CD4-positive, alpha-beta T cell treated with Interleukin-4 for 1 hour (primary cell): ENCODE measurements at regions not wholly inside any gene's neighbourhood (a gene's known extent, or its start where the extent isn't known, plus 50 kb on each side); places are given as distances from the start of the nearest gene placed in this dataset.

Experiments used
- DNase-seq, 2 donors: peaks; one replicate each; pipeline ENCODE4 v3.0.0-alpha.2; 2020 to 2022

DNA sequence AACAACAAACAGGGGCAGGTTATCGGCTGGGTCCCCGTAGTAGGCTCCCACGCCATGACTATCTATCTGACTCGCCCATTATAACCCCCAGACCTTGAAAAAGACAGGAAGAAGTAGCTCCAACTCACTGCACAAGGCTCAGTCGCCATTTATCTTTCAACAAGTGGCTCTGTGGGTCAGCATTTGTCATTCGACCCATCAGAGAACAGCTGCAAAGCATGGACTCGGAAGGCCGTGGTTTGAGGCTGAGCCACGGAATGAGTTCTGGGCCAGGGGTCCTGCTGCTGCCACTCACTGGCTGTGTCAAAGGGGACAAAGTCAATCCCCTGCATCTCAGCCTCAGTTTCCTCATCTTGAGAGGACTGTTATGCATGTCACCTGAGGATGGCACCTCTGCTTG is 131.0 kb downstream of the DMRTA2 start:
- DNase-seq: no peak

DNA sequence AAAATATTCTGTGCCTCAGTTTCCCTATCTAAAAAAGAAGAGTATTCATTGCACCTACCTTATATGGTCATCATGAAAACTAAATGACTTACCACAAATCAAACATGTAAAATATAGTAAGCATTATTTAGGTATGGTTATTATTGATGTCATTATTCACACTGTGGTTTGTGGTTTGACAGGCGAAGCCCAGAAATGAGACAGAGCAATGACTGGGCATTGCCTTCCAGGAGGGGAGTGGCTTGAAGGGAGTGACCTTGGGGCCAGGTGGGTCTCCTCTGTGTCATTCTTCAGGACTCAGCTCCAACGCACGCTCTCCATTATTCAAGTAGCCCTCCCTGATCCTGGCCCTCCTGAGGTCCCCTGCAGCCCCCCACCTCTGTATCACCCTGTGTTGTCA is 133.7 kb downstream of the DMRTA2 start:
- DNase-seq: no peak

DNA sequence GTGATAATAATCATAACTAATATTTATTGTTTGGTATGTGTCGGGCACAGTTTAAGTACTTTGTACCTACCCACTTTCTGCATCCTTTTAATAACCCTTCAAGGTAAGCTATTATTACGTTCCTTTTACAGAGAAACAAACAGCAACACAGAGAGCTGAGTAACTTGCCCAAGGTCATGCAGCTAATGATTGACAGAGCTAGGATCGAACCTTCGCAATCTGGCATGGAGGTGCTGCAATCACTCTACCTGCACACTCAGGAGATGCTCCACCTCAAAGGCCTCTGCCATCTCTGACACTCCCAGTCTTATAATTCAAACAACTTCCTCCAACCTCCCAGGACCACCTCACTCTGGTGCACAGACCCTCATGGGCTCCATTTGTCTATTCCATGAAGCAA is 137.2 kb downstream of the DMRTA2 start:
- no peak for DNase-seq

DNA sequence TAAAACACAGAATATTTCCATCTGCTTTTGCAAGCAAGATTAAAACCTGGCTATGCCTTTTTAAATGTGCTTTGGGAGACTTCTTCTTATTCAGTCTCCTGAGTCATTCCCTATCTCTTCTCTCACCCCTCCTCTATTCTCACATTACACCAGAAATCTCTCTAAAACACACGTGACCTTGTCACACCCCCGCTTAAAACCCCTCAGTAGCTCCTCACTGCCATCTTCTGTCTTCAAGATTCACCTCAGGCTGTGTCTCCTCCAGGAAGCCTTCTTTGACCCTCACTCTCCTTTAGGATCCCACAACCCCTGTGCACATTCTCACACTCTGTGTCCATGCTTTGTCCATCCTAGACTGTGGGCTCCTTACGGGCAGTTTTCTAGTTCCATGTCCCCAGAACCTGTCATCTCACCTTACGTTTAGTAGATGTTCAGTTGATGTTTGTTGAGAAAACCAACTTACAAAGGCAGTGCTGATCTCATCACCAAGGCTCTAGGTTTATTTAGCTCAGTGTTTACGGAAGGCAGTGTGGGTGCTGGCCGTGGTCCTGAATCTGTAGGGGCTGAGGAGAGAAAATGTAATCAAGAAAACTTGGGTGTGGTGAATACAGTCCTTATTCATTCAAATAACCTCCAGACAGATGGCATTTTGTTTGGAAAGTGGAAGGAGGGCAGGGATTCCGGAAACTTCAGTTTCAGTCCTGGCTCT is 143.5 kb downstream of the DMRTA2 start:
- DNase-seq: no peak

DNA sequence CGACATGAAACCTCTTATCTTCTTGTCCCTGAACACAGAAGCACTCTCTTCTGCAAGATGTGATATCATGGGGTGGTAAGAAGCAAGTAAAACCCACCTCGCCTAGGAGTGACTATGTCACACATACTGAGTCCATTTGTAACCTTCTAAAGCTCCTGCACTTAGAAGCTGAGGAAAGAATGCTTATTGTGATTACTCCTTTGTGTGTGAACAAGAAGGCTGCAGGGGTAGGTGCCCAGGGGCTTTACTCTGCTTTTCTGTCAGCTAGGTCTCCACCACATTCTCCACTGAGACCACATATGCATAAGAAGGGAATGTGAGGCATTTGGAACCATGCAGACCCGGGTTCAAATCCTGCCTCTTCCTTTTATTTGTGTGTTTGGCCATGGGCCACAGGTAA is 144.3 kb downstream of the DMRTA2 start:
- no peak for DNase-seq

DNA sequence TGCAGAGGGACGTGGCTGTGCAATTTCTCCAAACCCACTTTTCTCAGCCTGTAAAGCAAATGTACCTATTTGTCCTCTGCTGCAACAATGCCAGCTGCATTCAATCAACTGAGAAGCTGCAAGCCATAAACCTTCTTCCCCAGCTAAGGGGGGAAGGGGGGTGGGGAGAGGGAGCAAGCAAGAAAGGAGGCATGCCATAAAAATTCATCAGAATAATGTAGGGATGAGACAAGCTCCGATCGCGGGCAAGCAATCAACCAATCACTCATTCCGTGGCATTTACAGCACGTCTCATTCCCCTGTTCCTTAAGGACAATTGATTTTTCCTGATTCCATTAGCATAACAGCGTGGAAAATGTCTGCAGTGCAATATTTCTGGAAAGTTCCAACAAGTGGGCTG is 144.8 kb downstream of the DMRTA2 start:
- no peak for DNase-seq

DNA sequence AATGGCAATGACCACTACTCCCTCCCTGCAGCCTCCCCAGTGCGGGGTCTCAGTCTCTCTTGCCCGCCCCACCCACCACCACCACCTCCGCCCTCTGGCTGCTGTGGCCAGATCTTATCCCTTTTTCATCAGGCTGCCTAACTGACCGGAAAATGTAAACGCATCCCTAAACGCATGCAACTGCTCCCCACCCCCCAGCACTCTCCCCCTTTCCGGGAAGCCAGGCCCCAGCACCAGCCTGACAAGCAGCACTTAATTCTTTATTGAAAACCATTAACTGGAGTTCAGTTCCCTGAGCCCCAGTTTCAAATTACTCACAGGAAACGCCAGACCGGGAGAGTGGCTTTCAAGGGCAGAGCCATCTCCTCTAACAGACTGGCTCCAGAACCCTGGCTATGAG is 147.7 kb downstream of the DMRTA2 start:
- no peak for DNase-seq

DNA sequence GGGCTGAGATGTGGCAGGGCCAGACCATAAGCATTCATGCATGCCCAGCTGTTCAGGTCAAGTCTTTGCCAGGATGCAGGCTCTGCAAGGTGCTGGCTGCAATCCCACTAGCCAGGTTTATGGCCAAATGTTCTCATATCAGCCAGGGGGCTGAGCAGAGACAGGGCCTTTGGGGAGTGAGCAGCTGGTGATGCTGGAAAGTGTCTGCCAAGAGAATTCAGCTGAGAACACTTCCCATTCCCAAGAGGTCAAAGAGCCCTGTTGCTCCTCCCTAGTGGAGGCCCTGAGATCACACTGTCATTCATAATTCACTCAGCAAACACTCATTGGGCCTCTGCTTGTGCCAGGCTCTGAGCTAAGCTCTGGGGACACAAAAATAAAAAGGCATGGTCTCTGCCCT is 150.3 kb downstream of the DMRTA2 start:
- DNase-seq: no peak

DNA sequence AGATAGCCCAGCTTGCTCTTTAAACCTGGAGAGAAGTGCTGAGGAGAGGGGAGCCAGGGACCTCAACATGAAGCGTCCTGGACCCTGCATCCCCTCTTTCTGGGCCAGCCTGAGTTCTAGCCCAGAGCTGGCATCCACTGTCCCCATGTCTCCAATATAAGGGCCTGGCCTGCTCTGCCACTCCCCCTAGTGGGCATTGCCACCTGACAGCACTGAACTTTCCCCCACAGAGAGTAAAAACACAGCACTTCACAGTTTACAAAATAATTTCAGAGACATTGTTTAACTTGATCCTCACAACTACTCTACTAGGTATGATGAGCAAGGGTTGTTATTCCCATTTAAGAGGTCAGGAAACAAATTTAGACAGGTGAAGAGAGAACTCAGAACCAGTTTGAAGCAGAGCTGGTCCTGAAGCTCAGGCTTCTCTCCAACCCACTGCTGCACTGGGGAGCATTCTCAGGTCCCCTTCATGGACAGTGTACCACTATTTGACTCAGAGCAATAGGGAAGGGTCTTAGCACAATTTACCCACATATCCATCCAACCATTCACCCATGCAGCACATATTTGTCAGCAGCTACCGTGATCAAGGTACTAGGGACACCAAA is 151.2 kb downstream of the DMRTA2 start:
- peak in 1 of 2 donors; percentile 14 for DNase-seq

DNA sequence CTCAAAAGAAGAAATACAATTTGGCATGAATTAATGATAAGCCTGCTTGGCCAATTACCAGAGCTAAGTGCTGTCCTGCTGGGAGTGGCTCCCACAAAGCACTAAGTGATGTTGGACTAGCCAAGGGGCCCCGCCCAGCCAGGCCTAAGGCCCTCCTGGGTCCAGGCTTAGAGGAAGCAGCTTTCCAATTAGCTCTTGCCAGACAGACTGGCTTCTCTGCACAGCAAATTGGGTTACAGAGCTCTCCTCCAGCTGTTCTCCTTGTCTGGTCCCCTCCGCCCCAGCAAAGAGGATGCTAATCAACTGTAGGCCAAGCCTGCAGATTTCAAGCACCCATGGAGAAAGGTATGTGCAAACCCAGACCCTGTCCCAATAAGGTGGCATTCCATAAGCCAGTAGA is 151.9 kb downstream of the DMRTA2 start:
- DNase-seq: no peak

DNA sequence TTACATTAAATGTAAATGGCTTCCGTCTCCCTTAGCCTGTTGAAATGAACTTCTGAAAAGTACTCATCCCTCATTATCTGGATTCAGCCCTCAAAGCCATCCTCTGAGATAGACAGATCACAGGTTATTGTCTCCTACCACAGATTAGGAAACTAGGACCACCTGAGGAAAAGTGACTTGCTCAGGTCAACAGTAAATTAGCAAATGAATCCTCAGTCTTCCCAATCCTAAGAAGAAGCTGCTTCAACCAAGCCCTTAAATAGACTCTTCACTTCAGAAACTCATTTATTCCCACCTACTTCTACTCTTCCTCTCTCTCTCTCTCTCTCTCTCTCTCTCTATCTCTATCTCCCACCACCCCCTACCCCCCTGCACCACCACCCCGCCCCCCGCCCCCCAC is 152.3 kb downstream of the DMRTA2 start:
- DNase-seq: no peak

DNA sequence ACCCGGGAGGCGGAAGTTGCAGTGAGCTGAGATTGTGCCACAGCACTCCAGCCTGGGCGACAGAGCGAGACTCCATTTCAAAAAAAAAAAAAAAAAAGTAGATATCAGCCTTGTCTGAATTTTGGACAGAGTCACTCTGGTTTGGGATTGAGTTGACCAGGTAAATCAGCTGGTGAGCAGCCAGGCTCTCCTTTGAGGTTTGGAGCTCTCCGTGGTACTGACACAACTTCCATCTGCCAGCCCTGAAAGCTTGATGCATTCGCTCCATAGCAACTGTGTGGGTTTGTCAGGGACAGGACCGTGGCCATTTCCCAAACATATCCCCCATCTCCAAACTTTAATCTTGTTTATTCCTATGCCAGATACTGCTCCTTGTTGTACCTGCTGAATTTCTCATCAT is 155.2 kb downstream of the DMRTA2 start:
- no peak for DNase-seq

DNA sequence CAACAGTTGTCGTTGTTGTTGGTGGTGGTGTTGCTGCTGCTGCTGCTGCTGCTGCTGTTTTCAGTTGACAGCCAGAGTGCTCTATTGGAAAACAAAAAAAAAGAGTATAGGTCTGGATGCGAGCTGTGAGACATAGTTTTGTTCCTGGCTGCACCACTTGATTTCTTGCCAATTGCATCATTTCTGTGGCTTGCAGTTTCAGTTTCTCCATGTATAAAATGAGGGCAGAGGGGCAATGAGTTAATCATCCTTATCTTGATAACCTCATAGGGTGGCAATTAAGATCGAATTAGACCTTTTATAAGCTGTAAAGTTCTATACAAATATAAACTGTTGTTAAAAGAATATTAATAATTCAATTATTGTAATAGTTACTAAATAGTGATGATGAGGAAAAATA is 156.7 kb downstream of the DMRTA2 start:
- no peak for DNase-seq

DNA sequence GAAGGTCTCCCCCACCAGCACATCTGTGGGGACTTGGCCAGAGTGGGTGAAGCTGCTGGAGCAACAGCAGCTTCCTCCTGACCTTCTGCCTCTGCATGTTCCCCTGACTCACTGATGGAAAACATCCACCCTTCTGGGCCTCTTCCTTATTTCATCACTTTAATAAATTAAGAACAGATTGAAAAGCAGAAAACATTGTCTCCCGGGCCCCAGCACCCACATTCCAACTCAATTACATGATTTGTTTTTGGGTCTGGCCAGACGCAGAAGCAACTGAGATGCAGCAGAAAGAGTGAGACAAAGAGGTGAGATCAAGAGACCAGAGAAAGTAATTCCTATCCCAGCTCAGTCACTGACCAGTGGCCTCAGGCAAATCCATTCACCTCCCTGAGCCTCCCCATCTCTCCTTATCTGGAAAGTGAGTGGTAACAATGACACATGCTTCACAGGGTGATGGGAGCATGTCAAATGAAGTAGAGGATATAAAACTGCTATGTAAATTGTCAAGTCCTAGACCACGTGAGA is 157.1 kb downstream of the ELAVL4 start:
- no peak for DNase-seq

DNA sequence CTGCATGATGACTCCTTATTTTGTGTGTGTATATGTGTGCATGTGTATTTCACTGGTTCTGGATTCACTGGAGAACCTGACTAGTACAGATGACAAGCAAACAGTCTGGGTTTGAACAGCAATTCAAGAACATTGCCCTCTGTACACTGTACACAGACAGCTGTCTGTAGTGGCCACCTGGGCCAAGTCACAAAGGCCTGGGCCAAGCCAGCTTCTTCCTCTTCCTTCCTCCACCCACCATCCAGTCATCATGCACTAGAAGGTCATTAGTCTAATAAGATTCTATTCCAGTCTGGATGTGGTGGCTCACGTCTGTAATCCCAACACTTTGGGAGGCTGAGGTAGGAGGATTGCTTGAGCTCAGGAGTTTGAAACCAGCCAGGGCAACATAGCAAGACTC is 155.9 kb downstream of the ELAVL4 start:
- DNase-seq: no peak

DNA sequence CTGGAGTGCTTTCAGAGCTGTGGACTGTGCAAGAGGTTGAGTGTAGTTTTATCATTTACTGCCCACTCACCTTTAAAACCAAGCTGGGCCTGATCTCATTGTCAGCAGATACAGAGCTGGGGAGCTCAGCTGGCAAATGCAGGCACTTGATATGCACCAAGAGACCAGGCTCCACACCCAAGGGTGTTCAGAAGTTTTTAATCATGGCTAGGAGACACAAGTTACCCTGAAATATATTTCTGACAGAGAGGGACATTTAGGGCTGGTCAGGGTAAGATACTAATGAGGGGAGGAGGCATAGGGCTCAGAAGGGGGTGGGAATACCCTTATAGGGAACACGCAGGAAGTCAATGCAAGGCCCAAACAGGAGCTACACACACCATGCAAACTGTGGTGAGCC is 153.7 kb downstream of the ELAVL4 start:
- no peak for DNase-seq

DNA sequence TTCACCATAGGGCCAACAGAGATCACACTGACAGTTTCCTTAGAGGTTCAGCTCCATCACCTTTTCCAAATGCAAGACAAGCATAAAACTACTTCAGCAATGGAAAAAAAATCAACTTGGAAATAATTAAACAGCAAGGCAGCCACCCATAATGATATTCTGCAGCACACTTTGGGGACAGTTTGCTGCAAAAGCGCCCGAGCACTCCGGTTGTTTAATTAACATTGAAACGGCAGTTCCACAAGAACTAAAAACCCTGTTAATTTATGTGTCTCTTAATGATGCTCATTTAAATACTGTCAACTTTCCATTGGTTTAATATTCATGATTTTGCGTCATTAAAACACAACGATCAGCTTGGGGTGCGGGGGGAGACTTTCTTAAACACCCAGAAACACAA is 153.2 kb downstream of the ELAVL4 start:
- DNase-seq: no peak

DNA sequence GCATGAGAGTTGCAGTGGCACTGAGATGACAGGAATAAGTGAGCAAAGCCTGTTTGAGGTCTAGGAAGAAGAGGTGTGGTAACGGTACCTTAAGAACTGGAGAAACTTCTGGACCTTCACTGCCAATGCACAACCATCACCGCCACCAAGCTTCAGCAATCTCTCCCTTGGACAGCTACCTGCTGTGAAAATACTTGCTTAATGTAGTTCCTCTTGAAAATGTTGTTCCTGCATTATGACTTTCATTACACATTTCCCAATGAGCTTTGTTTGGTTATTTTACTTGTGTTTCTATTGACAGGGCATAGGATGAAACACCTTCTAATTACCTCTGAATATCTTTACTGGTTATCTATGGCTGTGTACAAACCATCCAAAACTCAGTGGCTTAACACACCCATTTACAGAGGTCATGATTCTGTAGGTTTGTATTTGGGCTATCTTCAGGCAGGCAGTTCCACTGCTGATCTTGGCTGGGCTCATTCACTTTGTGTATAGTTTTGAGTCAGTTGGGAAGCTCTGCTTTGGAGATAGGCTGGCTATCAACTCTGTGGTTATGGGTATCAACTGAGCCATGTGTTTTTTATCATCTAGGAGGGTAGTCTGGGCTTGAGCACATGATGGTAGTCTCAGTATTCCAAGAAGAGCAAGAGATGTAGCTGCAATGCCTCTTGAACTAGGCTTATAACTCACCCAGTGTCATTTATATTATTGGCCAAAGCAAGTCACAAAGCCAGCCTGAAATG is 149.4 kb downstream of the ELAVL4 start:
- no peak for DNase-seq

DNA sequence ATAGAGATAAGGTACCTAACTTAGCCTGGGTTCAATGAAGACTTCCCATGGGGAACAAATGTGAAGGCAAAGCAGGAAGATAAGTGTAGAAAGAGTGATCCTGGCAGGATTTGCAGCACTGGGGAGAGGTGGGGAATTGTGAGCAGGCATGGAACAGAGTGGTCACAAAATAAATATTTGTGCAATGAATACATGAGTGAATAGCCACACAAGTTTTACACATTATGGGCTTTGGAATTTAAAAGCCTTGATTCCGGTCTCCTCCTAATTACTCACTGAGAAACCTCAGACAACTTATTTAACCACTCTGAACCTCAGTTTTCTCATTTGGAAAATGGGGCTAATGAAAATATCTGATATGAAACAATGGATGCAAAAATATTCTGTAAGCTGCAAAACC is 148.3 kb downstream of the ELAVL4 start:
- DNase-seq: no peak
